SK-N-SH (cell line): ENCODE measurements at regions not wholly inside any gene's neighbourhood (a gene's known extent, or its start where the extent isn't known, plus 50 kb on each side); places are given as distances from the start of the nearest gene placed in this dataset.

ENCODE experiments used
- NFIC ChIP-seq: IDR thresholded peaks from 2 replicates; pipeline ENCODE4 v1.4.0; 2012; ENCODE audit warnings: borderline replicate concordance
- PBX3 ChIP-seq: IDR thresholded peaks from 2 replicates; pipeline ENCODE4; 2012

GRCh38 chr21:17979763-17980162 is 160.6 kb upstream of the C21orf91 start:
- TF ChIP-seq PBX3 (no peak), NFIC (no peak)
